ENCODE measurements at regions not wholly inside any gene's neighbourhood (a gene's known extent, or its start where the extent isn't known, plus 50 kb on each side); places are given as distances from the start of the nearest gene placed in this dataset.

DNA sequence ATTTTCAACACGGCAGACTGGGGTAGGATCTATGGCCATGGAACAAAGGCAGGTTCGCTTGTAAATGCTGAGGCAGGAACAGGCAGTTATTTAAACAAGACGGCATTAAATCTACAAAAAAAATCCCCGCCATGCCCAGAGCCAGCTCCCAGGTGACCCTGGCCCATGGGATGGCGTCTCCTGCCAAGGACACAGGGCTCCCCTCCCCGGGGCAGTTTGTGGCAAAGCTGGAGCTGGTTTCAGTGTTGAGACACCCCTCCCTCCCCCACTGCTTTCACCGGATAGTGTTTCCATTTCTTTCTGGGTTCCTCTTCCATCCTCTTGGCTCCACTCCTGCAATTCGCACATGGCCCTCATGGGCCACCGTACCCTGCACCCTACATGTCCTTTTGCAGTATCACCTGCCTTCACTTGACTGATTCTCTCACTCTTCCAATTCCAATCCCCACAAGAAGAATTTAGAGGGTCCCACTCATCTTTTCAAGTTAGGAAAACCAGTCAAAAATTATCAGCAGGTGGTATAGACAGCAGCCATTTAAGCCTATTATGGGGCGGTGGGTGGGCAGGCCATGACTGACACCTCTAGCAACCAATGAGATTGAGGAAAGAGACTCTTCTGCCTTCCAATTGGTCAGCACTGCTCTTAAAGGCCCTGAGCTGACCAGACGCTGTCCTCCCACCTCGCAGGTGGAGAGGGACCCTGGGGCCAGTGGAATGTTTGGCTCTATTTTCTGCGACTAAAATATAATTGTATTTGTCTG lies 52.0 kb downstream of the OLIG1 start:
- H3K9me3 ChIP-seq (ENCODE audit: control insufficient read depth, insufficient read depth, low read length): no peaks in the 10 kb centered on the region
- H3K4me3 ChIP-seq (ENCODE audit: low read depth, low read length): no peak overlapping the region
- peaks cover 25% of the 10 kb centered on the region for H3K27me3 ChIP-seq (ENCODE audit: control insufficient read depth, insufficient read depth, low read length)
- ChIA-PET CTCF (no interaction called here), POLR2A (no interaction called here)
- DNase-seq (ENCODE audit: low read depth, low spot score): no peak
- no peak overlapping the region for H3K27ac ChIP-seq (ENCODE audit: low read depth, low read length)
- TF ChIP-seq, protein P1, sequence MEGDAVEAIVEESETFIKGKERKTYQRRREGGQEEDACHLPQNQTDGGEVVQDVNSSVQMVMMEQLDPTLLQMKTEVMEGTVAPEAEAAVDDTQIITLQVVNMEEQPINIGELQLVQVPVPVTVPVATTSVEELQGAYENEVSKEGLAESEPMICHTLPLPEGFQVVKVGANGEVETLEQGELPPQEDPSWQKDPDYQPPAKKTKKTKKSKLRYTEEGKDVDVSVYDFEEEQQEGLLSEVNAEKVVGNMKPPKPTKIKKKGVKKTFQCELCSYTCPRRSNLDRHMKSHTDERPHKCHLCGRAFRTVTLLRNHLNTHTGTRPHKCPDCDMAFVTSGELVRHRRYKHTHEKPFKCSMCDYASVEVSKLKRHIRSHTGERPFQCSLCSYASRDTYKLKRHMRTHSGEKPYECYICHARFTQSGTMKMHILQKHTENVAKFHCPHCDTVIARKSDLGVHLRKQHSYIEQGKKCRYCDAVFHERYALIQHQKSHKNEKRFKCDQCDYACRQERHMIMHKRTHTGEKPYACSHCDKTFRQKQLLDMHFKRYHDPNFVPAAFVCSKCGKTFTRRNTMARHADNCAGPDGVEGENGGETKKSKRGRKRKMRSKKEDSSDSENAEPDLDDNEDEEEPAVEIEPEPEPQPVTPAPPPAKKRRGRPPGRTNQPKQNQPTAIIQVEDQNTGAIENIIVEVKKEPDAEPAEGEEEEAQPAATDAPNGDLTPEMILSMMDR (IDR thresholded peaks at IDR 0.05; ENCODE audit: low read depth, low read length): no peak

DNA sequence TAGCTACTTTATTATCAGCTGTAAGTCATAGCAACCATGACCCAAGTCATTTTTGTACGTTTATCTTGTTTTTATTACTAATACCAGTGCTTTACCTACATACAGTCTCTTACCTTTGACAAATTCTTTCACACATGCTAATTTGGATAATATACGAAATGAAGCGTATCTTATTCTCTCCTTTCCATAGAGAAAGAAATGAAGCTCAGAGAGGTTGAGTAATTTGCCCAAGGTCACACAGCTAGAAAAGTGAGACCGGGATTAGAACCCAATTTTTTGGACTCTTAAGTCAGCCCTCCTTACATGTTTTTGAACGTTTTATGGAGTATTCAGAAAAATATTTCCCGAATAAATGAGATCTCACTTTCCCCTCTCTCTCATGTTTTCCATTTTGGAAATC lies 52.6 kb downstream of the OLIG1 start:
- POLR2A ChIA-PET: no interaction called here
- Histone ChIP-seq H3K27me3 (ENCODE audit: control insufficient read depth, insufficient read depth, low read length) (peaks cover 21% of the 10 kb centered on the region), H3K4me3 (ENCODE audit: low read depth, low read length) (no peak overlapping the region), H3K9me3 (ENCODE audit: control insufficient read depth, insufficient read depth, low read length) (no peaks in the 10 kb centered on the region), H3K27ac (ENCODE audit: low read depth, low read length) (no peak overlapping the region)
- CTCF ChIA-PET: no interaction called here
- DNase-seq (ENCODE audit: low read depth, low spot score): no peak
- TF ChIP-seq, protein P1 (IDR thresholded peaks at IDR 0.05; ENCODE audit: low read depth, low read length): no peak

DNA sequence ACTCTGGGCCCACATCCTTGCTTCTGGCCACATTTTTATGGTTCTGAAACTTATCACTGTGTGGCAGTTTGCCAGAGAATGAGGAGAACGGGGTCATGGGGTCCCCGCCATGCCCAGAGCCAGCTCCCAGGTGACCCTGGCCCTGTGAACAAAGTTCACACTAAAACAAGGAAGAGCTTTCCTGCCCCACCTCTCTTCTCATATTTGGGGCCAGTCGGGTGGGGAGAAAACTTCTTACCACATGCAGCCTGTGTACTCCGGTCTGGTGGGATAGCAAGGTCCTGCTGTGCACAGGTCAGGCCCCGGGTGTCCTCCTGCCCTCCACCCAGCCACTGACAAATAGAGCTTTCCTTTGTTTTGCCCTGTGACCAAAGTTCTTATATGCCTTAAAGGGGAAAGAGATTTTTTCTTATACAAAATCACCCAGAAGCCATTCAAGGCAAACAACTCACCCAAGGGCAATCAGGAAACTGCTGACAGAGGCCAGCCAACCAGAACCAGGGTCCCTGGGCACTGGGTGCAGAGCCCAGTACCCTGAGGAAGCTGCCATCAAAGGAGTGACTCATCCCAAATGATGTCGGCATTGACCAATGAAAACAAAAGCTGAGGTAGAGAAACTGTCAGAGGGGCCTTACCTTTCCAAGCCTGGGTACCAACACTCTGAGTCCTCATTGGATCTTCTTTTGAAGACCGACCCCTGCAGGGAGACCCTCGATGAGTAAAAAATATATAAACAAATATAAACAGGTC lies 53.6 kb downstream of the OLIG1 start:
- POLR2A ChIA-PET: interaction anchor here (0.6 kb wide), 1 partner anchor 45 kb away, joined by 4 read pairs; no protein-coding TSS in a partner anchor
- no peak overlapping the region for H3K27ac ChIP-seq (ENCODE audit: low read depth, low read length)
- no peak for DNase-seq (ENCODE audit: low read depth, low spot score)
- no peaks in the 10 kb centered on the region for H3K9me3 ChIP-seq (ENCODE audit: control insufficient read depth, insufficient read depth, low read length)
- H3K4me3 ChIP-seq (ENCODE audit: low read depth, low read length): no peak overlapping the region
- CTCF ChIA-PET: no interaction called here
- peaks cover 28% of the 10 kb centered on the region for H3K27me3 ChIP-seq (ENCODE audit: control insufficient read depth, insufficient read depth, low read length)
- TF ChIP-seq, protein P1 (IDR thresholded peaks at IDR 0.05; ENCODE audit: low read depth, low read length): no peak

DNA sequence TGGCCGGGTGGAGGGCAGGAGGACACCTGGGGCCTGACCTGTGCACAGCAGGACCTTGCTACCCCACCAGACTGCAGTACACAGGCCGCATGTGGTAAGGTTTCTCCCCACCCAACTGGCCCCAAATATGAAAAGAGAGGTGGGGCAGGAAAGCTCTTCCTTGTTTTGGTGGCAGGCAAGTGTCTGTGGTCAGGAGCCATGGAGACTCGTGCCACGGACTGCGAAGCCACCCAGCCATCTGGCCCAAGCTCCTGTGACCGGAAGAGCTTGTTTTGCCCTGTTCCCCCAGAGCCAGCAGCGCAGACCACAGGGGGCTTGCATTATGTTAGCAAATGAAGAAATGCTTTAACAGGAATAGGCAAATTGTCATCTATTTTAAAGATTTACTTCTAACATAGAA lies 54.9 kb downstream of the OLIG1 start:
- CTCF ChIA-PET: interaction anchor here (0.5 to 4.0 kb wide), 3 partner anchors 130 to 299 kb away, joined by 3 to 70 read pairs (median 3); no protein-coding TSS in a partner anchor
- H3K4me3 ChIP-seq (ENCODE audit: low read depth, low read length): no peak overlapping the region
- POLR2A ChIA-PET: no interaction called here
- DNase-seq (ENCODE audit: low read depth, low spot score): no peak
- no peak overlapping the region for H3K27ac ChIP-seq (ENCODE audit: low read depth, low read length)
- TF ChIP-seq, protein P1 (IDR thresholded peaks at IDR 0.05; ENCODE audit: low read depth, low read length): no peak
- peaks cover 32% of the 10 kb centered on the region for H3K27me3 ChIP-seq (ENCODE audit: control insufficient read depth, insufficient read depth, low read length)
- H3K9me3 ChIP-seq (ENCODE audit: control insufficient read depth, insufficient read depth, low read length): no peaks in the 10 kb centered on the region

Measured in AG04450 (cell line).